Glomerular endothelial cell (primary cell): ENCODE measurements at regions not wholly inside any gene's neighbourhood (a gene's known extent, or its start where the extent isn't known, plus 50 kb on each side); places are given as distances from the start of the nearest gene placed in this dataset.

ENCODE experiments used
- DNase-seq: peaks from one replicate; pipeline ENCODE4 v3.0.0-alpha.2; 2011; ENCODE audit warnings: low read depth, low spot score; ENCODE audit errors: extremely low read depth

DNA sequence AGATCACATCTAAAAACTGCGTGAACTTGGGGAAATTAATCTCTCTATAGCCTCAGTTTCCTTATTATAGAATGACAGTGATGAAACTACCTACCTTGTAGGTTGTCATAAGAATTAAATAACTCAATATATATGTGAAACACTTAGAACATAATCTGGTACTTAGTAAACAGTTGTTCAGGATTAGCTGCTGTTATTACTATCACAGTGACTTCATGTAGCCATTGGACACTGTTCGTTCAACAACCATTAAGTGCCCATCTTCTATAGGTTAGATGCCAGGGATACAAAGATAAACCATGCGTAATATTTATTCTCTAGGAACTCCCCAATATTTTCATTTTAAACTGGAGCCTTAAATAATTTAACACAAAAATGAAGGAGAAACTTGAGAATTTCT is 329.0 kb upstream of the PROK2 start:
- DNase-seq: no peak

DNA sequence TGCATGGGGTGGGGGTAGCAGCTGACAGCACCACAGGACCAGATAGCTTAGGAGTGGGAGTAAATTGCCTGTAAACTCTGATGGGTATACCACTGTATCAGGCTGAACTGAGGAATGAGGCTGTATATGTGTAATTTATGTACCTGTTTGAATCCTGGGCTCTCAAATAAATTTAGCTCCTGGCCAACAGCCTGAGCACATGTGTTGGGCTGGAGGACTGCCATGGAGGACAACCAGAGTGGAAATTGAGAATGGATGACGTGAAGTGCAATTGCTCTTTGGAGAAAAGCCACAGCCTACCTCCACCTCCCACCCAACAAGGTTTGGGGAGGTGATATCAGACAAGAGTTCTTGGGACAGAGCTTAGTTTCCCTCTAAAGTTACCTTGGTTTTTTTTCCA is 328.6 kb upstream of the PROK2 start:
- DNase-seq: no peak

DNA sequence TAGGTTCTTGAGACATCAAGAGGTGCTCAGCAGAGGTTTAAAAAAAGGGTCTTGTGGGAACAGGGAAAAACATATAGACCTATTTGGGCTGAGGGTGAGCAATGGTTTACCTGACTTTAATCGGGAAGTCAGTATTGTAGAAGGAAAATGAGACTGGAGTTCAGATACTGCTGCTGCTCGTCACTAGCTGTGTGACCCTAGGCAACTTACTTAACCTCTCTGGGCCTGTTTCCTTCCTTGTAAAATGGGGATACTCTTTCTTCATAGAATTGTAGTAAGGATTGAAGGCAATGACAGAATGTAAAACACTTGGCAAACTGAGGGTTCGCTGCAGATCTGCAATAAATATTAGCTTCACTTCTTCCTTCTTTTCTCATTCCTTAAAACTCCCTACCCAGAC is 327.5 kb upstream of the PROK2 start:
- DNase-seq: no peak

DNA sequence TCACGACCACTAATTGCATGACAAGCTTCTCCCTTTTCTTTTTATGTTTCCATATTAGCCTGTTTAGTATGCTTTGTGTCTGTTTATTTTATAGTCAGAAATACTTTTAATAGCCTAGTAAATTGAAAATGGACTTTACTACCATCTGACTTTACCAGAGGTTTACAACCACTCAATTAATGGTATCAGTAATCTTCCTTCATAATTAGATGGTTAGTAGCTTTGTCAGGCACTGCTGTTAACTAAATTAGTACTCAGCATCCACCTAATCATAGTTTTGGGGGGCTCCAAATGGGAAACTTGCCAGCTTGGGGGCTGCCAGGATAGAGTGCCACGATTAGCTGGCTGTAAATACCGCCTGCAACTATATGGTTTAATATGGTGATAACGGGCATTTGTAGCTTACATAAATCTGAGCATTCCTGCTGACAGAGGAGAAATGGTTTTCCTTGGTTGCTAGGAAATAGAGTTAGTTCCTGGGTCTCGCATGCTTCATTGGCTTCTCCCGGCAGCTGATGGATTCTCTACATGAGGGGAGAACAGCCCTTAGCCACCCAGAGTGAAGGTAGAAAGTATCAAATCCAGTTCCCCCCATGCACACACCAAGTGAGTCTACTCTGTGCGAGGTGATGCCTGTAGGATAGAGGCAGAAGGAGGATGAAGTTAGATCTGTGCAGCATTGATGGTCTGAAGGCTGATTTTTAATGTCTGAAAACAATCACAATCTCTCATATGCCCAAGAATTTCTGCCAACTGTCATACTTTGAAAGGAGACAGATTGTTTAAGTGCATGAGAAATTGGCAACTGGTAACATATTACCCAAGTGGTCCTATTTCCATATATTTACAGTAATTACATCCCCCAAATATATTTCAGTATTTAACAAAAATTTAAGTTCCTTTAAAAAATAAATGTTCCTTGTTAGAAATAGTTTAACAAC is 326.6 kb upstream of the PROK2 start:
- DNase-seq: no peak

DNA sequence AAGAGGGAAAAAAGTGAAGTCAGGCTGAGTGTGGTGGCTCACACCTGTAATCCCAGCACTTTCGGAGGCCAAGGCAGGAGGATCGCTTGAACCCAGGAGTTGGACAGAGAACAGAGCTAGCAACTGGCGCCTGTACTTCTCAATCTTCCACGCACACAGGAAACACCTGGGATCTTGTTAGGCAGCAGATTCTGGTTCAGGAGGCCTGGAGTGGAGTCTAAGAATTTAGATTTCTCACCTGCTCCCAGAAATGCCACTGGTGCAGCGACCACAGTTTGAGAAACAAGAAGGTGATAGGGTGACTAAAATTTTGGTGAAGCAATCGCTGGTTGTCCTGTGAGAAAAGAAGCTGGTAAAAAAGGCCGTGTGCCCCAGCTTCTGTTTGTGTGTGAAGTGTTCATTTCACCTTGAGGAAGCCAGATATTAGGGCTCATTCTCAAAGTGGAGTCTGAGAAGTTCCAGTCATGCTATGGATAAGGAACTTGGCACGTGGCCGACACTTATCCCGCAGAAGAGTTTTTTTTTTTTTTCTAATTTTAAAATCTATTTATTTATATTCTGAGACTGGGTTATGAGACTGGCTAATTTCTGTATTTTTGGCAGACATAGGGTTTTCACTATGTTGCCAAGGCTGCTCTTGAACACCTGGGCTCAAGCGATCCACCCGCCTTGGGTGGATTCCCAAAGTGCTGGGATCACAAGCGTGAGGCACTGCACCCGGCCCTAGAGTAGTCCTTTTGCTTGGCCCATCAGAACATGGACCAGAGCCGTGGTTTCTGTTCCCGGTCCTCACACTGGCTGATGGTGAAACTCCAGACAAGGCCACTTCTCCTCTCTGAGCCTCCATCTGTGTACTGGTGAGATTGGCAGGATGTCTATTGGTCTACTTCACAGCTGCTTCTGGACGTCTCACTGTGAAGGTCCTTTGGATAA is 324.6 kb upstream of the PROK2 start:
- no peak for DNase-seq

DNA sequence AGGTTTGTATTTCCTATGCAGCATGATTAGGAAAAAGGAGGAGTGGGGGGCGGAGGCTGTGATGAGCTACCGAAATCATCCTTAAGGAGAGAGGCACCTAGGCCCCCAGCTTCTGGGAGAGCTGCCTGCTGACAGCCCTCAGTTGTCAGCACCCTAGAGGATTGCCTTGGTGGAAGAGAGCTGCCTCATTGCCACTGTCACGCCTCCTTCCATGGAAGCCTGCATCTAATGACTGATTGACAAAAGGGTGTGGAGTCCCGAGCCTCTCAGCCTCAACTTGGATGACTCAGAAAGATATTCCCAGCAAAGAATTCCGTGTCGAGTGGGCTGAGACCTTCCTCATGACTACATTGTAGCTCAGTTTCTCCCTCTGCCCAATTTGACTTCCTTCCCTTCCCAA is 320.4 kb upstream of the PROK2 start:
- no peak for DNase-seq

DNA sequence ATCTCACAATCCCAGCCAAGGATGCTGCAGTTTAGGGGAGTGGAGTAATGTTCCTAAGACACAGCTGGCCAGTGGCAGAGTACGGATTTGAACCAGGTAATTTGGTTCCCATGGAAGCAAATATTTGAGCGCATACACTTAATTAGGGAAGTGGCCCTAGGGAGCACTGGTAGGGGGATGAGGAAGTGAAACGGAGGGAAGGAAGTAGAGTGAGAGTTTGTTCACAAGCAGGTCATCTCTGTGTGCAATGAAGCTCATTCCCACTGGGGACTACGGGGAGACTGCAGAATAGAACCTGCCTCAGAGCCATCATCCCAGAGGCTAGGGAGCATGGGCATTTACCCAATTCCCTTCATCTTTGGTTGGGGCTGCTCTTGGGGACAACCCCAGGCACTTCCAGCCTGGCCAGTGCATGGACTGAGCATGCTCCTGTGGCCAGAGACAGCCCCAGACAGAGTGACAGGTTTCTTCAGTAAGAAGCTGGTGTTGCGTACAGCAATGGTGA is 317.2 kb upstream of the PROK2 start:
- DNase-seq: no peak

DNA sequence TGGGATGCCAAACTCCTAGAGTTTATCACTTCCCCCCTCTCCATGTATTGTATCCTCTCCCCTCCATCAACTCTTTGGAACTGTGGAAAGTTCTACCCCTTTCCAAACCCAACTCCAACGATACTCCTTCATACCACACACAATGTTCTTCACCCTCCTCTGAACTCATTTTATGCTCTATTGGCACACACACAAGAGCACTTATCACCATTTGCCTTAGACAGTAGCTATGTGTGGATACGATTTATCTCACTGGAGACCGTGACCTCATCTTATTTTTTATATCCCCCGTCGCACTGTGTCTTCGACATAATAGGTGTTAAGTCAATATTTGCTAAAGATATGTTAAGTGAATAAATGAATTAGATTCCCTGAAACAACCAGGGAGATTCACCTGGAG is 316.5 kb upstream of the PROK2 start:
- no peak for DNase-seq

DNA sequence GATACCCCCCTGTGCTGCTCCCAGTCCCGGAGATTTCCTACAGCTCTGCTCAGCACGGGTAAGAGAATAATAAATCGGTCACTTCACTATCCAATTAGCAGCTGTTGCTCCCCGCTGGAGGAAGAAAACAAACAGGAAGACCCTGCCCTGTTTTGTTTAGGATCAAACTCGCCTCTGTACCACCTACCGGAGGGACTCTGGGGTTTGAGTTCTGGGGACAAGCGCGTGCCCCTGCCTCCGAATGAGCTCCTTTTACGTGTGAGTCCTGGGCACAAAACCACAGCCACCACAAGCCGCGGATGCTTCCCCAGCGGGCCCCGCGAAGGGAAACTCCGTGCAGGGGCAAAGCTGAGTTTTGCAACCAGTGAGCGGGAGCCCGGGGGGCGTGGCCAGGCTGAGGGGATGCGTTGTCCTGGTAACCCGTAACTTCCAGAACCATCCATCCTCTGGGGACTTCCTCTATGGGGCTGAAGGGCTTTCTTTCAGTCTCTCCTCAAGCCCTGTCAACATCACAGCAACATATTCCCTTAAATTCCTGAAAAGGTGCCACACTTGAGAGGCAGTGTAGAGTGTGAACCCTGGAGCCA is 315.7 kb upstream of the PROK2 start:
- DNase-seq: no peak

DNA sequence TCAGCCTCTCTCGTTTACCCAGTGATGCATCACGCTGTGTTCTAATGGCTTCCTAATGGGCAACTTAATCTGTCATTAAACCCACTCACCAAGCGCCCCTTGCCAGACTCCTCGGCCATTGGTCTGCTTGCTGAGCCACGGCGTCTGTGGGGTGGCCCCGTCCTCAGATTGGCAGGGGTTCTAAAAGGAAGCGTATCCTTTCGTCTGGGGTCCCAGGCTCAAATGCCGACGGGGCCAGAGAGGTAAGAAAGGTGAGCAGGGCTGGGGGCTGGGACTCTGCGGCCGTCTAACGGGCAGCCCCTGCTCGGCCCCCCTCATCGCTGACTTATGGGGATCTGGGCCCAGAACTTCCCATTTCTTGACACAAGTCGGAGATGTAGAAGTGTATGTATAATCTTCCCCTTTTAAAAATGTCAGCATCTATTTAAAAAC is 315.1 kb upstream of the PROK2 start:
- DNase-seq: no peak

DNA sequence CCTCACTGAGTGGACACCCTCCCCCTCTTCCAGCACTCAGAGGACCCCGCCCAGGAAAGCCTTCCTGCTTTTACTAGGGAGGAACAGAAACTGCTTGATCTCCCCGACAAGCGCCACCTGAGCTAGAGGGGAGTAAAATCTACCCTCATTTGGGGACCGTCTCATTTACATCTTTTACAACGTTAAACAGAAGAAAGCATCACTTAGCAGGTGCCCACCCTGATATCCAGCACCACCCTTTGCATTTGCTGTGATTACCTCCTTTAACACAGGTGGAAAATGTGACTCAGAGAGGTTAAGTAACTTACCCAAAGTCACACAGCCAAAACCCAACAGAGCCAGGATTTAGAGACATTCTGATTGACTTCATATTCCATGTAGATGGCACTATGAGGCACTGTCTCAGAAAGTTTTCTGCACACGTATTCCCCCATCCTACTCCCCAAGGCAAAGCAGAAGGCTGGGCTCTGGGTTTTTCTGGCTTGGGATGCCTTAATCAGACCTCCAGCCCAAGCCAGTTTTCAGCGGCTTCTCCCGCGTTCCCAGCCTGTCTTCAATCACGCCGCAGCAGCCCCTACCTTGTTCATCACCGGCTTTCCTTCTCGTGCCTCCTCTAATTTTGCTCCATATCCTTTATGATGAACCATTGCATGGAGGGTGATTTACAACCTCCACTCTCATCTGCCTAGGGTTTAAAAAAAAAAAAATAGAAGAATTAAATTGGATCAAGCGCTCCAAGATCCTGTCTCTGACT is 314.6 kb upstream of the PROK2 start:
- no peak for DNase-seq

DNA sequence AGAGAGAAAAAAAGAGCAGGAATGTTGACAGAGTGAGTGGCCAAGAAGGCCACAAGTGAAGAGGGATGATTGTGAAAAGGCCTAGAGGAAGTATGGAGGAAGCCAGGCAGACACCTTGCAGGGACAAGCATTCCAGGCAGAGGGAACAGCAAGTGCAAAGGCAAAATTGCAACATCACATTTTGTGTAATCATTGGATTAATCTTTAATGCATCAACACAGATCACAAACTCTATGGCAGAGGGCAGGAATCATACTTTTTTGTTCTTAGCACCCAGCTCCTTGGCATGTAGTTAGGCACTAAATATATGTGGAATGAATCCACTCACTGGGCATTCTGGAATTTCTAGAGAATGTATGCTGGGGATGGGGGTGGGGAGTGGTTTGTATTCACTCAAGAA is 312.1 kb upstream of the PROK2 start:
- DNase-seq: no peak

DNA sequence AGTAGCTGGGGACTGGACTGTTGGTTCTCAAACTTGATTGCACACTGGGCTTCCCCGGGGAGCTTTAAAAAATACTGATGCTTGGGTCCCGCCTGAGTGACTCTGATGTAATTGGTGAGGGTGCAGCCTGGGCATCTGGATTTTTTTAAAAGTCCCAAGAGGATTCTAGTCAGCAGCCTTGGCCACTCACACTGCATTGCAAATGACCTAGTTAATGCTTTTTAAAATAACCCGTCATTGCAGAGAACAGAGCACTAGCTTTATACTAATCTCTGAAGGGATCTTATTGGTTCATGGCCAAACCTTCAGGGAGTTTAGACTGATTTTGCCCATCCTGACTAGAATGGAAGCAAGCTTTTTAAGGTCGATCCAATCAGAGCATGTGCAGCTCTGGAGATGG is 310.6 kb upstream of the PROK2 start:
- no peak for DNase-seq

DNA sequence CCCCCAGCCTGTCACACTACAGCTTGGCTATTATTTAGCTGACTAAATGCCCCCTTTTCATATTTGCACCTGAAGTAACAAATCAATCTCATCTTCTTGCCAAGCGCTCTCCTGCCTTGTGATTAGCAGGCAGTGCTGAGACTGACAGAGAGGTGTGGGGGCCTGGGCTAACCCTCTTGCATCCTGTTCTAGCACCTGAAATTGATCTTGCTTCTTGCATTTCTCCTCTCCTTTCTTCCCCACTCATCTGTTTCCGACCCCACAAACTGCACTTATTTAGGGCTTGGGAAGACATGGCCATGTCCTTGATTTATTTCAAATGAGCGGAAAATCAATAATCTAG is 309.0 kb upstream of the PROK2 start:
- DNase-seq: no peak

DNA sequence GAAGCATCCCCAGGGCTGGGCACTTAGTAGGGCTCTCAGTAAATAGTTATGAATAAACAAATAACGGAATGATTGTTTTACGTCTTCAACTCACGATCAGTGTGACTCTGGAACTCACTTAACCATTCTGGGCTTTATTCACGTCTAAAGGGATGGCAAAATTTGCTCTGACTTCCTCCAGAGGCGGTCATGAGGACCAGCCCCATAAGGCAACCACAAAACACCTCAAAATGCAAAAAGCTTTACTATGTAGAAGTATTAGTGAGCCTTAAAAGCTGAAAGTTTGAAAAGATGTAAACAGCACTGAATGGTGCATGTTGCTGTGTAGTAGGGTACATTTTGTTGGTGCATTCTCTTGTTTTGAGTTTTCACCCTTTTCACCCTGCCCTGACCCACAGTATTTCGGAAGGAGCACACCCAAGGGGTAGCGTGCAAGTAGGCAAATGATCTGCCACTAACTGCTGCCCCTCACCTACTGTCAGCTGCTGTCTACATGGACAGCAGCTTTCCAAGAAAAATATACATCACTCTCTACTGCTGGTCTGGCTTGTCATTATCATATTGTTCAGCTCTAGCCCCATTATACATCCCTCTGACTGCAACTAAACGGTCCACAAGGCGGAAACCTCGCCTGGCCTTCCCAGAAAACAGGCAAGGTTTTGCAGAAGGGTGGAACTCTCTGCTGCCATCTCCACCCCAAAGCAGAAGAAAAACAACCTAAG is 308.5 kb upstream of the PROK2 start:
- DNase-seq: no peak

DNA sequence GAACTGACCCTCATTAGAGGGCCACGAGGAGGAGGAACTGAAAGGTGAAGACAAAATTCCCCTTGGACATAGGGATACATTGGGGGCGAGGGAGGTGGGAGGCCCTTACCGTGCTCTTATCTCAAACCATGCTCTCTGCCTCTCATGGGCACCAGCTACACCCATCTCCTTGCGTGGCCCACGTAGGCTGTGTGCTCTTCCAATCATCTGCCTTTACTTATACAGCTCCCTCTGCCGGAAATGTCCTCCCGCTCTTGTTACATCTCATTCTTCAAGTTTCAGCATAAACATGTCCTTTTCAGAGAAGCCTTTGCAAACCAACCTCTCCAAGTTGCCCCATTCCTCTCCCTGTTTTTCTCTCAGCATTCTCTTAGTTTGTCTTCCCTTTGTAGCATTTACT is 307.8 kb upstream of the PROK2 start:
- DNase-seq: no peak

DNA sequence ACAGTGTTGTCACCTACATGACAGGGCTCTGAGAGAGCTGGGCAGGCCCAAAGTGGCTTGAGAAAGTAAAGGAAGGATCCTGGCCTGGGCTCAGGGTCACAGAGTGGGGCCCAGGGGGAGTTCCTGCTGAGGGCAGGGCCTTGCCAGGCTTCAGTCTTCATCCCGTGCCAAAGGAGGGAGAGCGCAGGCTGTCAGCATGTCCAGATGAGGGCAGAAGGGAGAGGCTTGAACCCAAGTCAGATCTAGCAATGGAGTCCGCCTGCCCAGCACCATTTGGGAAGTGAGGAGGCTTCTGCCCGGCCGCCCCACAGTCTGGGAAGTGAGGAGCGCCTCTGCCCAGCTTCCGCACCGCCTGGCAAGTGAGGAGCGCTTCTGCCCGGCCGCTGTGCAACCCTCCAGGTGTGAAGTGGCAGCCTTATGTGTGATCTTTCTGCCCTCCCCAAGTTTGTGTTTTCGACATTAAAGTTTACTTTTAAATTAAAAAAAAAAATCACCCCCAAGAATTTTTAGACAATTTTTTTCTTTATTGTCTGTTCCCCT is 303.6 kb upstream of the PROK2 start:
- DNase-seq: no peak

DNA sequence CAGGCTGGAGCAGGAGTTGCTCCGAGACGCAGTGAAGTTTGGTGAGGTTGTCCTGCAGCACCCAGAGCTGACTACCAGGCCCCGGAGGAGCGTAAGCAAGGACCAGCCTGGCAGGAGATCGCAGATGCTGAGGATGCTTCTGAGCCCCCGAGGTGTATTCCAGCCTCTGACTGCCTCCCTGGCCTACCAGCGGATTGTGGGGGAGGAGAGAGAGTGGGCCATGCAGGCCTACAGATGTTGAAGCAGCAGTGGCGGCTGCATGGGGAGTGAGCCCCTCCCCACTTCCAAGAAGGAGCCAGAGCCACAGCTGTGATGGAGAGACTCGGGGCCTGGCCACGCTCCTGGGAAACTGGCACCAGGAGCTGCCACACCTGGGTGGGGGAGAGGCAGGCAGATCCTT is 302.5 kb upstream of the PROK2 start:
- no peak for DNase-seq

DNA sequence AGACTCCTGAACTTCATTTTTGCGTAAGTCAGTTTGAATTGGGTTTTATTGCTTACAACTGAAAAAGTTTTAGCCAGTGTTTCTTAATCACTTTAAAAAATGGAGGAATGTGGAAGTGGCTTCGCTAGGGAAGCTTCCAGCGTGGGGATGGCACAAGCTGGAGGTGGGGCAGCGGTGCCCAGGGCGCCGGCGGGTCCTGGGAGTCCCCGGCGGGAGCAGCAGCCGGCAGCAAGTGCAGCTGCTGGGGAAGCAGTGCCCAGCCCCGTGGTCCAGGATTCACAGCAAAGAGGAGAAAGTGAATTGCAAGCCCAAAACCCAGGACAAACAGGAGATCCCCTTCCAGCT is 301.8 kb upstream of the PROK2 start:
- no peak for DNase-seq
